WTC11 (cell line): ENCODE measurements at regions not wholly inside any gene's neighbourhood (a gene's known extent, or its start where the extent isn't known, plus 50 kb on each side); places are given as distances from the start of the nearest gene placed in this dataset.

Experiments
- ATAC-seq: fragments of 200-7000 bp; cut with Tn5 transposase; 2 replicates; pipeline ENCODE4 v1.10.0; 2021; ENCODE audit warnings: mild to moderate bottlenecking, moderate library complexity
- CTCF ChIA-PET: fragments of 300-600 bp; sonication (Branson Sonifier 250); formaldehyde crosslinking; loops from one replicate; lab custom pipeline; 2021; ENCODE audit warnings: antibody characterized with exemption; lab: Charles Lee
- POLR2A ChIA-PET: fragments of 350-600 bp; sonication (Branson Sonifier 250); formaldehyde crosslinking; loops from one replicate; lab custom pipeline; 2021; ENCODE audit warnings: antibody characterized with exemption; lab: Charles Lee
- DNase-seq: peaks from one replicate; pipeline ENCODE4 v3.0.0; 2021; ENCODE audit warnings: low spot score
- H3K27ac Mint-ChIP-seq: 2 replicates; pipeline ENCODE4 v1.8.0; 2021; ENCODE audit warnings: mixed read lengths
- H3K27me3 Mint-ChIP-seq: 2 replicates; pipeline ENCODE4 v1.8.0; 2021; ENCODE audit warnings: low read depth, mild to moderate bottlenecking, moderate library complexity, mixed read lengths
- H3K36me3 Mint-ChIP-seq: 2 replicates; pipeline ENCODE4 v1.8.0; 2021; ENCODE audit warnings: mixed read lengths
- H3K4me1 Mint-ChIP-seq: 2 replicates; pipeline ENCODE4 v1.8.0; 2022; ENCODE audit warnings: mixed read lengths
- H3K4me3 Mint-ChIP-seq: 2 replicates; pipeline ENCODE4 v1.8.0; 2021; ENCODE audit warnings: mild to moderate bottlenecking, moderate library complexity, mixed read lengths
- H3K9me3 Mint-ChIP-seq: 2 replicates; pipeline ENCODE4 v1.8.0; 2021; ENCODE audit warnings: mixed read lengths
- ELF4 ChIP-seq: sonication (generic); formaldehyde crosslinking; IDR thresholded peaks from 2 replicates; pipeline ENCODE4 v1.8.1; 2022; ENCODE audit warnings: low read depth, mild to moderate bottlenecking, moderate library complexity, missing genetic modification reagents
- ETV6 ChIP-seq: sonication (generic); formaldehyde crosslinking; IDR thresholded peaks from 2 replicates; pipeline ENCODE4 v1.8.1; 2022; ENCODE audit warnings: mild to moderate bottlenecking, missing genetic modification reagents
- JAZF1 ChIP-seq: fragments of 250-450 bp; sonication (Bioruptor Pico); IDR thresholded peaks from 2 replicates; pipeline ENCODE4 v1.9.0; 2021; ENCODE audit warnings: moderate library complexity, mild to moderate bottlenecking, inconsistent platforms
- MYBL2 ChIP-seq: sonication (generic); formaldehyde crosslinking; IDR thresholded peaks from 2 replicates; pipeline ENCODE4 v1.8.1; 2023; ENCODE audit warnings: mild to moderate bottlenecking, moderate library complexity, missing genetic modification reagents
- RORB ChIP-seq: fragments of 250-450 bp; sonication (Bioruptor Pico); IDR thresholded peaks from 2 replicates; pipeline ENCODE4 v1.9.0; 2021; ENCODE audit warnings: mild to moderate bottlenecking
- TCF7 ChIP-seq: sonication (generic); formaldehyde crosslinking; IDR thresholded peaks from 2 replicates; pipeline ENCODE4 v1.8.0; 2022; ENCODE audit warnings: mild to moderate bottlenecking, low read depth, missing genetic modification reagents, moderate library complexity
- ZNF219 ChIP-seq: sonication (generic); formaldehyde crosslinking; IDR thresholded peaks from 2 replicates; pipeline ENCODE4 v1.8.0; 2023; ENCODE audit warnings: missing genetic modification reagents, mild to moderate bottlenecking, borderline replicate concordance
- TF ChIP-seq, protein P1 (sequence below): sonication (generic); formaldehyde crosslinking; IDR thresholded peaks from 2 replicates; pipeline ENCODE4 v1.8.0; 2022; ENCODE audit warnings: missing genetic modification reagents
- TF ChIP-seq, protein P2 (sequence below): fragments of 250-450 bp; sonication (Bioruptor Pico); IDR thresholded peaks from 2 replicates; pipeline ENCODE4 v1.9.0; 2021; ENCODE audit warnings: mild to moderate bottlenecking
- TF ChIP-seq, protein P3 (sequence below): sonication (generic); formaldehyde crosslinking; IDR thresholded peaks from 2 replicates; pipeline ENCODE4 v1.8.1; 2022; ENCODE audit warnings: mild to moderate bottlenecking, missing genetic modification reagents, moderate library complexity, borderline replicate concordance
- TF ChIP-seq, protein P4 (sequence below): fragments of 250-450 bp; sonication (Bioruptor Pico); IDR thresholded peaks from 2 replicates; pipeline ENCODE4 v1.9.0; 2021; ENCODE audit warnings: mild to moderate bottlenecking, borderline replicate concordance
- TF ChIP-seq, protein P5 (sequence below): sonication (generic); formaldehyde crosslinking; IDR thresholded peaks from 2 replicates; pipeline ENCODE4 v1.8.1; 2023; ENCODE audit warnings: mild to moderate bottlenecking, missing genetic modification reagents
- TF ChIP-seq, protein P6 (sequence below): sonication (generic); formaldehyde crosslinking; IDR thresholded peaks from 2 replicates; pipeline ENCODE4 v1.8.1; 2023; ENCODE audit warnings: mild to moderate bottlenecking, missing genetic modification reagents
- TF ChIP-seq, protein P7 (sequence below): sonication (generic); formaldehyde crosslinking; IDR thresholded peaks from 2 replicates; pipeline ENCODE4 v1.8.0; 2023; ENCODE audit warnings: mild to moderate bottlenecking, missing genetic modification reagents
- TF ChIP-seq, protein P8 (sequence below): sonication (generic); formaldehyde crosslinking; IDR thresholded peaks from 2 replicates; pipeline ENCODE4 v1.8.0; 2022; ENCODE audit warnings: mild to moderate bottlenecking, missing genetic modification reagents
- TF ChIP-seq, protein P9 (sequence below): sonication (generic); formaldehyde crosslinking; IDR thresholded peaks from 2 replicates; pipeline ENCODE4 v1.8.0; 2022; ENCODE audit warnings: mild to moderate bottlenecking, missing genetic modification reagents

DNA sequence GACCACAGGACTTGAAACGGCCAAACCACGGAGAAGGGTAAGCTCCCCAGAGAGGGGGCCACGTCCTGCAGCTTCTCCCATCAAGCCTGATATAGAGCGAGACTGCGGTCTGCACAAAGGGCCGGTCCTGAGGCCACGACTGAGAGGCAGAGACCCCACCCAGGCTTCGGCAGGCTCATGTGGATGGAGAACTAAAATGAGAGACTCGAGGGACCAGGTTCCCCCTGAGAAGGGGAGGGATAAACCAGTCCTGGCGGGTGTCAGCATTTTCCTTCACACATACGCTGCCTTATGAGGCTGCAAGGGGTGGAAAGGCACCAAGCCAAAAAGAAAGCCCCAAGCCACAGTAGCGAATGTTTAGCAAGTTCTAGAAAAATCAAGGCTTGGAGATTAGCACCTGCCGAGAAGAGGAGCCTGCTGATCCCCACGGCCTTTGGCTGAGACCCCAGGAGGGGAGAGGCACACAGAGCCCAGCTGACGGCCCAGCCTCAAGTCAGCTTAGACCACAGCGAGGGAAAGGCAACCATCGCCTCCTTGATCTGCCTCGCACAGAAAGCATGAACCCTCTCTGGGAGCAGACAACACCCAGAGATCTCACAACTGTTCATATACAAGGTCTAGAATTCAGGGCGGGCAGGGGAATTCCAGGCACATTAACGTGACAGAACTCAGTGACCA, 92.6 kb upstream of the RNF32 start:
- Mint-ChIP-seq H3K9me3 (no peaks in the 10 kb centered on the region), H3K36me3 (no peaks in the 10 kb centered on the region), H3K4me3 (no peak overlapping the region), H3K27ac (no peak overlapping the region), H3K4me1 (peaks cover 4% of the 10 kb centered on the region; the same call in 1 of the 2 replicates), H3K27me3 (no peaks in the 10 kb centered on the region; the same call in 1 of the 2 replicates)
- ATAC-seq = no peak
- ChIA-PET POLR2A (interaction anchor here (0.6 to 0.8 kb wide), 4 partner anchors 16 to 407 kb away, joined by 4 to 8 read pairs (median 6); no protein-coding TSS in a partner anchor), CTCF (interaction anchor here (0.6 to 1.0 kb wide), 2 partner anchors 13 to 77 kb away, joined by 3 to 5 read pairs; no protein-coding TSS in a partner anchor)
- DNase-seq = no peak
- TF ChIP-seq, protein P1, sequence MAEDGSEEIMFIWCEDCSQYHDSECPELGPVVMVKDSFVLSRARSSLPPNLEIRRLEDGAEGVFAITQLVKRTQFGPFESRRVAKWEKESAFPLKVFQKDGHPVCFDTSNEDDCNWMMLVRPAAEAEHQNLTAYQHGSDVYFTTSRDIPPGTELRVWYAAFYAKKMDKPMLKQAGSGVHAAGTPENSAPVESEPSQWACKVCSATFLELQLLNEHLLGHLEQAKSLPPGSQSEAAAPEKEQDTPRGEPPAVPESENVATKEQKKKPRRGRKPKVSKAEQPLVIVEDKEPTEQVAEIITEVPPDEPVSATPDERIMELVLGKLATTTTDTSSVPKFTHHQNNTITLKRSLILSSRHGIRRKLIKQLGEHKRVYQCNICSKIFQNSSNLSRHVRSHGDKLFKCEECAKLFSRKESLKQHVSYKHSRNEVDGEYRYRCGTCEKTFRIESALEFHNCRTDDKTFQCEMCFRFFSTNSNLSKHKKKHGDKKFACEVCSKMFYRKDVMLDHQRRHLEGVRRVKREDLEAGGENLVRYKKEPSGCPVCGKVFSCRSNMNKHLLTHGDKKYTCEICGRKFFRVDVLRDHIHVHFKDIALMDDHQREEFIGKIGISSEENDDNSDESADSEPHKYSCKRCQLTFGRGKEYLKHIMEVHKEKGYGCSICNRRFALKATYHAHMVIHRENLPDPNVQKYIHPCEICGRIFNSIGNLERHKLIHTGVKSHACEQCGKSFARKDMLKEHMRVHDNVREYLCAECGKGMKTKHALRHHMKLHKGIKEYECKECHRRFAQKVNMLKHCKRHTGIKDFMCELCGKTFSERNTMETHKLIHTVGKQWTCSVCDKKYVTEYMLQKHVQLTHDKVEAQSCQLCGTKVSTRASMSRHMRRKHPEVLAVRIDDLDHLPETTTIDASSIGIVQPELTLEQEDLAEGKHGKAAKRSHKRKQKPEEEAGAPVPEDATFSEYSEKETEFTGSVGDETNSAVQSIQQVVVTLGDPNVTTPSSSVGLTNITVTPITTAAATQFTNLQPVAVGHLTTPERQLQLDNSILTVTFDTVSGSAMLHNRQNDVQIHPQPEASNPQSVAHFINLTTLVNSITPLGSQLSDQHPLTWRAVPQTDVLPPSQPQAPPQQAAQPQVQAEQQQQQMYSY (CRISPR knock-in tag) = no peak
- no peak for TF ChIP-seq ETV6 (CRISPR knock-in tag)
- TF ChIP-seq, protein P2, sequence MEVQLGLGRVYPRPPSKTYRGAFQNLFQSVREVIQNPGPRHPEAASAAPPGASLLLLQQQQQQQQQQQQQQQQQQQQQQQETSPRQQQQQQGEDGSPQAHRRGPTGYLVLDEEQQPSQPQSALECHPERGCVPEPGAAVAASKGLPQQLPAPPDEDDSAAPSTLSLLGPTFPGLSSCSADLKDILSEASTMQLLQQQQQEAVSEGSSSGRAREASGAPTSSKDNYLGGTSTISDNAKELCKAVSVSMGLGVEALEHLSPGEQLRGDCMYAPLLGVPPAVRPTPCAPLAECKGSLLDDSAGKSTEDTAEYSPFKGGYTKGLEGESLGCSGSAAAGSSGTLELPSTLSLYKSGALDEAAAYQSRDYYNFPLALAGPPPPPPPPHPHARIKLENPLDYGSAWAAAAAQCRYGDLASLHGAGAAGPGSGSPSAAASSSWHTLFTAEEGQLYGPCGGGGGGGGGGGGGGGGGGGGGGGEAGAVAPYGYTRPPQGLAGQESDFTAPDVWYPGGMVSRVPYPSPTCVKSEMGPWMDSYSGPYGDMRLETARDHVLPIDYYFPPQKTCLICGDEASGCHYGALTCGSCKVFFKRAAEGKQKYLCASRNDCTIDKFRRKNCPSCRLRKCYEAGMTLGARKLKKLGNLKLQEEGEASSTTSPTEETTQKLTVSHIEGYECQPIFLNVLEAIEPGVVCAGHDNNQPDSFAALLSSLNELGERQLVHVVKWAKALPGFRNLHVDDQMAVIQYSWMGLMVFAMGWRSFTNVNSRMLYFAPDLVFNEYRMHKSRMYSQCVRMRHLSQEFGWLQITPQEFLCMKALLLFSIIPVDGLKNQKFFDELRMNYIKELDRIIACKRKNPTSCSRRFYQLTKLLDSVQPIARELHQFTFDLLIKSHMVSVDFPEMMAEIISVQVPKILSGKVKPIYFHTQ (CRISPR knock-in tag) = no peak
- TF ChIP-seq, protein P3, sequence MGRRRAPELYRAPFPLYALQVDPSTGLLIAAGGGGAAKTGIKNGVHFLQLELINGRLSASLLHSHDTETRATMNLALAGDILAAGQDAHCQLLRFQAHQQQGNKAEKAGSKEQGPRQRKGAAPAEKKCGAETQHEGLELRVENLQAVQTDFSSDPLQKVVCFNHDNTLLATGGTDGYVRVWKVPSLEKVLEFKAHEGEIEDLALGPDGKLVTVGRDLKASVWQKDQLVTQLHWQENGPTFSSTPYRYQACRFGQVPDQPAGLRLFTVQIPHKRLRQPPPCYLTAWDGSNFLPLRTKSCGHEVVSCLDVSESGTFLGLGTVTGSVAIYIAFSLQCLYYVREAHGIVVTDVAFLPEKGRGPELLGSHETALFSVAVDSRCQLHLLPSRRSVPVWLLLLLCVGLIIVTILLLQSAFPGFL (CRISPR knock-in tag) = no peak
- TF ChIP-seq, protein P4, sequence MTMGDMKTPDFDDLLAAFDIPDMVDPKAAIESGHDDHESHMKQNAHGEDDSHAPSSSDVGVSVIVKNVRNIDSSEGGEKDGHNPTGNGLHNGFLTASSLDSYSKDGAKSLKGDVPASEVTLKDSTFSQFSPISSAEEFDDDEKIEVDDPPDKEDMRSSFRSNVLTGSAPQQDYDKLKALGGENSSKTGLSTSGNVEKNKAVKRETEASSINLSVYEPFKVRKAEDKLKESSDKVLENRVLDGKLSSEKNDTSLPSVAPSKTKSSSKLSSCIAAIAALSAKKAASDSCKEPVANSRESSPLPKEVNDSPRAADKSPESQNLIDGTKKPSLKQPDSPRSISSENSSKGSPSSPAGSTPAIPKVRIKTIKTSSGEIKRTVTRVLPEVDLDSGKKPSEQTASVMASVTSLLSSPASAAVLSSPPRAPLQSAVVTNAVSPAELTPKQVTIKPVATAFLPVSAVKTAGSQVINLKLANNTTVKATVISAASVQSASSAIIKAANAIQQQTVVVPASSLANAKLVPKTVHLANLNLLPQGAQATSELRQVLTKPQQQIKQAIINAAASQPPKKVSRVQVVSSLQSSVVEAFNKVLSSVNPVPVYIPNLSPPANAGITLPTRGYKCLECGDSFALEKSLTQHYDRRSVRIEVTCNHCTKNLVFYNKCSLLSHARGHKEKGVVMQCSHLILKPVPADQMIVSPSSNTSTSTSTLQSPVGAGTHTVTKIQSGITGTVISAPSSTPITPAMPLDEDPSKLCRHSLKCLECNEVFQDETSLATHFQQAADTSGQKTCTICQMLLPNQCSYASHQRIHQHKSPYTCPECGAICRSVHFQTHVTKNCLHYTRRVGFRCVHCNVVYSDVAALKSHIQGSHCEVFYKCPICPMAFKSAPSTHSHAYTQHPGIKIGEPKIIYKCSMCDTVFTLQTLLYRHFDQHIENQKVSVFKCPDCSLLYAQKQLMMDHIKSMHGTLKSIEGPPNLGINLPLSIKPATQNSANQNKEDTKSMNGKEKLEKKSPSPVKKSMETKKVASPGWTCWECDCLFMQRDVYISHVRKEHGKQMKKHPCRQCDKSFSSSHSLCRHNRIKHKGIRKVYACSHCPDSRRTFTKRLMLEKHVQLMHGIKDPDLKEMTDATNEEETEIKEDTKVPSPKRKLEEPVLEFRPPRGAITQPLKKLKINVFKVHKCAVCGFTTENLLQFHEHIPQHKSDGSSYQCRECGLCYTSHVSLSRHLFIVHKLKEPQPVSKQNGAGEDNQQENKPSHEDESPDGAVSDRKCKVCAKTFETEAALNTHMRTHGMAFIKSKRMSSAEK (CRISPR knock-in tag) = no peak
- no peak for TF ChIP-seq ELF4 (CRISPR knock-in tag)
- TF ChIP-seq, protein P5, sequence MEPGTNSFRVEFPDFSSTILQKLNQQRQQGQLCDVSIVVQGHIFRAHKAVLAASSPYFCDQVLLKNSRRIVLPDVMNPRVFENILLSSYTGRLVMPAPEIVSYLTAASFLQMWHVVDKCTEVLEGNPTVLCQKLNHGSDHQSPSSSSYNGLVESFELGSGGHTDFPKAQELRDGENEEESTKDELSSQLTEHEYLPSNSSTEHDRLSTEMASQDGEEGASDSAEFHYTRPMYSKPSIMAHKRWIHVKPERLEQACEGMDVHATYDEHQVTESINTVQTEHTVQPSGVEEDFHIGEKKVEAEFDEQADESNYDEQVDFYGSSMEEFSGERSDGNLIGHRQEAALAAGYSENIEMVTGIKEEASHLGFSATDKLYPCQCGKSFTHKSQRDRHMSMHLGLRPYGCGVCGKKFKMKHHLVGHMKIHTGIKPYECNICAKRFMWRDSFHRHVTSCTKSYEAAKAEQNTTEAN (CRISPR knock-in tag) = no peak
- TF ChIP-seq, protein P6, sequence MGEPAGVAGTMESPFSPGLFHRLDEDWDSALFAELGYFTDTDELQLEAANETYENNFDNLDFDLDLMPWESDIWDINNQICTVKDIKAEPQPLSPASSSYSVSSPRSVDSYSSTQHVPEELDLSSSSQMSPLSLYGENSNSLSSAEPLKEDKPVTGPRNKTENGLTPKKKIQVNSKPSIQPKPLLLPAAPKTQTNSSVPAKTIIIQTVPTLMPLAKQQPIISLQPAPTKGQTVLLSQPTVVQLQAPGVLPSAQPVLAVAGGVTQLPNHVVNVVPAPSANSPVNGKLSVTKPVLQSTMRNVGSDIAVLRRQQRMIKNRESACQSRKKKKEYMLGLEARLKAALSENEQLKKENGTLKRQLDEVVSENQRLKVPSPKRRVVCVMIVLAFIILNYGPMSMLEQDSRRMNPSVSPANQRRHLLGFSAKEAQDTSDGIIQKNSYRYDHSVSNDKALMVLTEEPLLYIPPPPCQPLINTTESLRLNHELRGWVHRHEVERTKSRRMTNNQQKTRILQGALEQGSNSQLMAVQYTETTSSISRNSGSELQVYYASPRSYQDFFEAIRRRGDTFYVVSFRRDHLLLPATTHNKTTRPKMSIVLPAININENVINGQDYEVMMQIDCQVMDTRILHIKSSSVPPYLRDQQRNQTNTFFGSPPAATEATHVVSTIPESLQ (CRISPR knock-in tag) = no peak
- no peak for TF ChIP-seq TCF7 (CRISPR knock-in tag)
- TF ChIP-seq JAZF1 (CRISPR knock-in tag) = no peak
- TF ChIP-seq MYBL2 (CRISPR knock-in tag) = no peak
- TF ChIP-seq, protein P7, sequence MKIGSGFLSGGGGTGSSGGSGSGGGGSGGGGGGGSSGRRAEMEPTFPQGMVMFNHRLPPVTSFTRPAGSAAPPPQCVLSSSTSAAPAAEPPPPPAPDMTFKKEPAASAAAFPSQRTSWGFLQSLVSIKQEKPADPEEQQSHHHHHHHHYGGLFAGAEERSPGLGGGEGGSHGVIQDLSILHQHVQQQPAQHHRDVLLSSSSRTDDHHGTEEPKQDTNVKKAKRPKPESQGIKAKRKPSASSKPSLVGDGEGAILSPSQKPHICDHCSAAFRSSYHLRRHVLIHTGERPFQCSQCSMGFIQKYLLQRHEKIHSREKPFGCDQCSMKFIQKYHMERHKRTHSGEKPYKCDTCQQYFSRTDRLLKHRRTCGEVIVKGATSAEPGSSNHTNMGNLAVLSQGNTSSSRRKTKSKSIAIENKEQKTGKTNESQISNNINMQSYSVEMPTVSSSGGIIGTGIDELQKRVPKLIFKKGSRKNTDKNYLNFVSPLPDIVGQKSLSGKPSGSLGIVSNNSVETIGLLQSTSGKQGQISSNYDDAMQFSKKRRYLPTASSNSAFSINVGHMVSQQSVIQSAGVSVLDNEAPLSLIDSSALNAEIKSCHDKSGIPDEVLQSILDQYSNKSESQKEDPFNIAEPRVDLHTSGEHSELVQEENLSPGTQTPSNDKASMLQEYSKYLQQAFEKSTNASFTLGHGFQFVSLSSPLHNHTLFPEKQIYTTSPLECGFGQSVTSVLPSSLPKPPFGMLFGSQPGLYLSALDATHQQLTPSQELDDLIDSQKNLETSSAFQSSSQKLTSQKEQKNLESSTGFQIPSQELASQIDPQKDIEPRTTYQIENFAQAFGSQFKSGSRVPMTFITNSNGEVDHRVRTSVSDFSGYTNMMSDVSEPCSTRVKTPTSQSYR (CRISPR knock-in tag) = no peak
- no peak for TF ChIP-seq RORB
- TF ChIP-seq, protein P8, sequence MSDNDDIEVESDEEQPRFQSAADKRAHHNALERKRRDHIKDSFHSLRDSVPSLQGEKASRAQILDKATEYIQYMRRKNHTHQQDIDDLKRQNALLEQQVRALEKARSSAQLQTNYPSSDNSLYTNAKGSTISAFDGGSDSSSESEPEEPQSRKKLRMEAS (CRISPR knock-in tag) = no peak
- TF ChIP-seq ZNF219 = no peak
- TF ChIP-seq, protein P9, sequence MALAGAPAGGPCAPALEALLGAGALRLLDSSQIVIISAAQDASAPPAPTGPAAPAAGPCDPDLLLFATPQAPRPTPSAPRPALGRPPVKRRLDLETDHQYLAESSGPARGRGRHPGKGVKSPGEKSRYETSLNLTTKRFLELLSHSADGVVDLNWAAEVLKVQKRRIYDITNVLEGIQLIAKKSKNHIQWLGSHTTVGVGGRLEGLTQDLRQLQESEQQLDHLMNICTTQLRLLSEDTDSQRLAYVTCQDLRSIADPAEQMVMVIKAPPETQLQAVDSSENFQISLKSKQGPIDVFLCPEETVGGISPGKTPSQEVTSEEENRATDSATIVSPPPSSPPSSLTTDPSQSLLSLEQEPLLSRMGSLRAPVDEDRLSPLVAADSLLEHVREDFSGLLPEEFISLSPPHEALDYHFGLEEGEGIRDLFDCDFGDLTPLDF (CRISPR knock-in tag) = no peak
